Neural cell (in vitro differentiated cells): ENCODE measurements at regions not wholly inside any gene's neighbourhood (a gene's known extent, or its start where the extent isn't known, plus 50 kb on each side); places are given as distances from the start of the nearest gene placed in this dataset.
"Not testable (repeated sequence)": the region's sequence is repeated elsewhere in the genome, so short reads cannot be mapped to it uniquely, and the experiment has no call there.

Experiments used
- H2AFZ ChIP-seq: fragments of 200-600, 300-800 bp; sonication (generic), shearing (Covaris generic); 2 replicates; pipeline ENCODE4 v1.6.0; 2014; ENCODE audit warnings: low read depth, mild to moderate bottlenecking, antibody characterized with exemption, low read length, moderate library complexity
- H3F3A ChIP-seq: fragments of 200-600 bp; shearing (Covaris generic); 2 replicates; pipeline ENCODE4 v1.6.1; 2016; ENCODE audit warnings: mild to moderate bottlenecking, moderate library complexity, mixed read lengths, antibody characterized with exemption, low read length; ENCODE audit not compliant: insufficient read depth, poor library complexity, severe bottlenecking
- H3K27ac ChIP-seq: fragments of 200-600, 300-800 bp; sonication (generic), shearing (Covaris generic); 2 replicates; pipeline ENCODE4 v1.5.1; 2014; ENCODE audit warnings: mild to moderate bottlenecking, low read length, moderate library complexity
- H3K27me3 ChIP-seq: fragments of 300-800, 200-600 bp; sonication (generic), shearing (Covaris generic); 2 replicates; pipeline ENCODE4 v1.6.0; 2014; ENCODE audit warnings: mild to moderate bottlenecking, low read depth, low read length, moderate library complexity; ENCODE audit not compliant: insufficient read depth
- H3K36me3 ChIP-seq: fragments of 300-800, 200-600 bp; sonication (generic), shearing (Covaris generic); 2 replicates; pipeline ENCODE4 v1.5.1; 2014; ENCODE audit warnings: mild to moderate bottlenecking, antibody characterized with exemption, low read length, moderate library complexity; ENCODE audit not compliant: insufficient read depth
- H3K4me2 ChIP-seq: fragments of 300-800, 200-600 bp; sonication (generic), shearing (Covaris generic); 2 replicates; pipeline ENCODE4 v1.6.0; 2014; ENCODE audit warnings: mild to moderate bottlenecking, low read length
- H3K4me3 ChIP-seq: fragments of 300-800, 200-600 bp; sonication (generic), shearing (Covaris generic); 2 replicates; pipeline ENCODE4 v1.5.1; 2014; ENCODE audit warnings: mild to moderate bottlenecking, low read length, moderate library complexity
- H3K79me2 ChIP-seq: fragments of 200-600 bp; shearing (Covaris generic); replicated peaks from 2 replicates; pipeline ENCODE4 v1.6.0; 2014; ENCODE audit warnings: mild to moderate bottlenecking, low read length, moderate library complexity; ENCODE audit not compliant: insufficient read depth
- H3K9ac ChIP-seq: fragments of 300-800, 200-600 bp; sonication (generic), shearing (Covaris generic); 2 replicates; pipeline ENCODE4 v1.6.1; 2016; ENCODE audit warnings: mild to moderate bottlenecking, low read length, mixed read lengths
- H3K9me2 ChIP-seq: fragments of 200-600 bp; shearing (Covaris generic); 2 replicates; pipeline ENCODE4 v1.6.1; 2016; ENCODE audit warnings: mild to moderate bottlenecking, low read length, mixed read lengths; ENCODE audit not compliant: insufficient read depth
- H3K9me3 ChIP-seq: fragments of 200-600, 300-800 bp; sonication (generic), shearing (Covaris generic); 2 replicates; pipeline ENCODE4 v1.6.1; 2016; ENCODE audit warnings: mild to moderate bottlenecking, mixed run types, low read length, moderate library complexity, mixed read lengths
- H4K20me1 ChIP-seq: fragments of 200-600 bp; shearing (Covaris generic); 2 replicates; pipeline ENCODE4 v1.6.1; 2016; ENCODE audit warnings: mild to moderate bottlenecking, mixed run types; ENCODE audit not compliant: insufficient read depth
- CTCF ChIP-seq: fragments of 450-650 bp; IDR thresholded peaks from 2 replicates; pipeline ENCODE4 v1.5.1; 2014; ENCODE audit warnings: antibody characterized with exemption, mild to moderate bottlenecking, moderate library complexity; ENCODE audit not compliant: poor library complexity, severe bottlenecking
- EP300 ChIP-seq: fragments of 450-650 bp; conservative IDR thresholded peaks from 2 replicates; pipeline ENCODE4 v1.6.1; 2014; ENCODE audit warnings: antibody characterized with exemption, mild to moderate bottlenecking, moderate library complexity; ENCODE audit not compliant: poor library complexity, severe bottlenecking
- EZH2 ChIP-seq: fragments of 200-600, 300-800 bp; shearing (Covaris generic), sonication (generic); IDR thresholded peaks from 2 replicates; pipeline ENCODE4 v1.6.1; 2014; ENCODE audit warnings: antibody characterized with exemption, low read length, borderline replicate concordance, mild to moderate bottlenecking; ENCODE audit not compliant: insufficient read depth, poor library complexity, severe bottlenecking
- MXI1 ChIP-seq: fragments of 450-650 bp; conservative IDR thresholded peaks from 2 replicates; pipeline ENCODE4 v1.6.1; 2014; ENCODE audit warnings: antibody characterized with exemption, mild to moderate bottlenecking; ENCODE audit not compliant: poor library complexity, severe bottlenecking
- POLR2AphosphoS5 ChIP-seq: IDR thresholded peaks from 2 replicates; pipeline ENCODE4 v1.6.1; 2012
- RAD21 ChIP-seq: fragments of 450-650 bp; conservative IDR thresholded peaks from 2 replicates; pipeline ENCODE4 v1.6.1; 2014; ENCODE audit warnings: antibody characterized with exemption, mild to moderate bottlenecking, moderate library complexity
- SMC3 ChIP-seq: fragments of 450-650 bp; conservative IDR thresholded peaks from 2 replicates; pipeline ENCODE4 v1.6.1; 2014; ENCODE audit warnings: antibody characterized with exemption, mild to moderate bottlenecking, moderate library complexity; ENCODE audit not compliant: poor library complexity
- TAF1 ChIP-seq: IDR thresholded peaks from 2 replicates; pipeline ENCODE4 v1.6.1; 2012; ENCODE audit warnings: low read depth
- TF ChIP-seq, protein P1 (sequence below): IDR thresholded peaks from 2 replicates; pipeline ENCODE4 v1.6.1; 2012; ENCODE audit warnings: borderline replicate concordance

- H4K20me1 ChIP-seq: no peaks in the 10 kb centered on the region
- H3K9me3 ChIP-seq: no peaks in the 10 kb centered on the region
- no peak overlapping the region for H3K4me3 ChIP-seq
- no peaks in the 10 kb centered on the region for H3K27me3 ChIP-seq
- no peak overlapping the region for H3K4me2 ChIP-seq
- no peaks in the 10 kb centered on the region for H3K79me2 ChIP-seq
- no peaks in the 10 kb centered on the region for H3F3A ChIP-seq
- H3K9ac ChIP-seq: no peak overlapping the region
- no peak overlapping the region for H2AFZ ChIP-seq
- no peak overlapping the region for H3K27ac ChIP-seq
- no peaks in the 10 kb centered on the region for H3K36me3 ChIP-seq
- TF ChIP-seq EZH2 (no peak), CTCF (no peak), EP300 (peak; percentile 35)
- no peaks in the 10 kb centered on the region for H3K9me2 ChIP-seq
Measured at GRCh38 chr2:228575897-228576296, 394.4 kb upstream of the SPHKAP start.

DNA sequence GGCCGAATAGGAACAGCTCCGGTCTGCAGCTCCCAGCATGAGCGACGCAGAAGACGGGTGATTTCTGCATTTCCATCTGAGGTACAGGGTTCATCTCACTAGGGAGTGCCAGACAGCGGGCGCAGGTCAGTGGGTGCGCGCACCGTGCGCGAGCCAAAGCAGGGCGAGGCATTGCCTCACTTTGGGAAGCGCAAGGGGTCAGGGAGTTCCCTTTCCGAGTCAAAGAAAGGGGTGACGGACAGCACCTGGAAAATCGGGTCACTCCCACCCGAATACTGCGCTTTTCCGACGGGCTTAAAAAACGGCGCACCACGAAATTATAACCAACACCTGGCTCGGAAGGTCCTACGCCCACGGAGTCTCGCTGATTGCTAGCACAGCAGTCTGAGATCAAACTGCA, 386.8 kb upstream of the SPHKAP start:
- not testable (repeated sequence) for H3K27ac ChIP-seq, H3K4me3 ChIP-seq, H3K27me3 ChIP-seq, H3F3A ChIP-seq, H3K79me2 ChIP-seq, H3K36me3 ChIP-seq, H3K9ac ChIP-seq, H4K20me1 ChIP-seq, H3K4me2 ChIP-seq, H3K9me2 ChIP-seq, H2AFZ ChIP-seq, H3K9me3 ChIP-seq

DNA sequence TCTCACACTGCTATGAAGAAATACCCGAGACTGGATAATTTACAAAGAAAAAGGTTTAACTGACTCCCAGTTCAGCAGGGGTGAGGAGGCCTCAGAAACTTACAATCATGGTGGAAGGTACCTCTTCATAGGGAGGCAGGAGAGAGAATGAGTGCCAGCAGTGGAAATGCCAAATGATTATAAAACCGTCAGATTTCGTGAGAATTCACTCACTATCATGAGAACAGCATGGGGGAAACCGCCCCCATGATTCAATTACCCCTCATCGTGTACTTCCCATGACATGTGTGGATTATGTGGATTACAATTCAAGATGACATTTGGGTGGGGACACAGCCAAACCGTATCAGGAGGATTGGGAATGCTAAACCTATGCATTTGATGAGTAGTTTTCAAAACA, 380.3 kb upstream of the SPHKAP start:
- Histone ChIP-seq H3F3A (no peaks in the 10 kb centered on the region), H3K9ac (no peak overlapping the region), H3K9me2 (no peaks in the 10 kb centered on the region), H3K9me3 (no peaks in the 10 kb centered on the region), H3K27me3 (no peaks in the 10 kb centered on the region), H3K4me2 (no peak overlapping the region), H3K27ac (no peak overlapping the region), H3K79me2 (no peaks in the 10 kb centered on the region), H2AFZ (no peak overlapping the region), H3K36me3 (no peaks in the 10 kb centered on the region), H3K4me3 (no peak overlapping the region), H4K20me1 (no peaks in the 10 kb centered on the region)
- no peak for TF ChIP-seq MXI1
- no peak for TF ChIP-seq TAF1
- TF ChIP-seq CTCF: no peak
- no peak for TF ChIP-seq SMC3
- TF ChIP-seq EP300: no peak
- no peak for TF ChIP-seq POLR2AphosphoS5
- TF ChIP-seq, protein P1, sequence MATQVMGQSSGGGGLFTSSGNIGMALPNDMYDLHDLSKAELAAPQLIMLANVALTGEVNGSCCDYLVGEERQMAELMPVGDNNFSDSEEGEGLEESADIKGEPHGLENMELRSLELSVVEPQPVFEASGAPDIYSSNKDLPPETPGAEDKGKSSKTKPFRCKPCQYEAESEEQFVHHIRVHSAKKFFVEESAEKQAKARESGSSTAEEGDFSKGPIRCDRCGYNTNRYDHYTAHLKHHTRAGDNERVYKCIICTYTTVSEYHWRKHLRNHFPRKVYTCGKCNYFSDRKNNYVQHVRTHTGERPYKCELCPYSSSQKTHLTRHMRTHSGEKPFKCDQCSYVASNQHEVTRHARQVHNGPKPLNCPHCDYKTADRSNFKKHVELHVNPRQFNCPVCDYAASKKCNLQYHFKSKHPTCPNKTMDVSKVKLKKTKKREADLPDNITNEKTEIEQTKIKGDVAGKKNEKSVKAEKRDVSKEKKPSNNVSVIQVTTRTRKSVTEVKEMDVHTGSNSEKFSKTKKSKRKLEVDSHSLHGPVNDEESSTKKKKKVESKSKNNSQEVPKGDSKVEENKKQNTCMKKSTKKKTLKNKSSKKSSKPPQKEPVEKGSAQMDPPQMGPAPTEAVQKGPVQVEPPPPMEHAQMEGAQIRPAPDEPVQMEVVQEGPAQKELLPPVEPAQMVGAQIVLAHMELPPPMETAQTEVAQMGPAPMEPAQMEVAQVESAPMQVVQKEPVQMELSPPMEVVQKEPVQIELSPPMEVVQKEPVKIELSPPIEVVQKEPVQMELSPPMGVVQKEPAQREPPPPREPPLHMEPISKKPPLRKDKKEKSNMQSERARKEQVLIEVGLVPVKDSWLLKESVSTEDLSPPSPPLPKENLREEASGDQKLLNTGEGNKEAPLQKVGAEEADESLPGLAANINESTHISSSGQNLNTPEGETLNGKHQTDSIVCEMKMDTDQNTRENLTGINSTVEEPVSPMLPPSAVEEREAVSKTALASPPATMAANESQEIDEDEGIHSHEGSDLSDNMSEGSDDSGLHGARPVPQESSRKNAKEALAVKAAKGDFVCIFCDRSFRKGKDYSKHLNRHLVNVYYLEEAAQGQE: no peak
- no peak for TF ChIP-seq EZH2
- TF ChIP-seq RAD21: no peak
